GM19463 (cell line): ENCODE measurements at regions not wholly inside any gene's neighbourhood (a gene's known extent, or its start where the extent isn't known, plus 50 kb on each side); places are given as distances from the start of the nearest gene placed in this dataset.
"Not testable (repeated sequence)": the region's sequence is repeated elsewhere in the genome, so short reads cannot be mapped to it uniquely, and the experiment has no call there.

ENCODE experiments used
- ATAC-seq: cut with Tn5 transposase; IDR thresholded peaks from one replicate; pipeline ENCODE4 v1.9.1; 2021; ENCODE audit warnings: mild to moderate bottlenecking, moderate library complexity; ENCODE audit not compliant: unreplicated experiment

DNA sequence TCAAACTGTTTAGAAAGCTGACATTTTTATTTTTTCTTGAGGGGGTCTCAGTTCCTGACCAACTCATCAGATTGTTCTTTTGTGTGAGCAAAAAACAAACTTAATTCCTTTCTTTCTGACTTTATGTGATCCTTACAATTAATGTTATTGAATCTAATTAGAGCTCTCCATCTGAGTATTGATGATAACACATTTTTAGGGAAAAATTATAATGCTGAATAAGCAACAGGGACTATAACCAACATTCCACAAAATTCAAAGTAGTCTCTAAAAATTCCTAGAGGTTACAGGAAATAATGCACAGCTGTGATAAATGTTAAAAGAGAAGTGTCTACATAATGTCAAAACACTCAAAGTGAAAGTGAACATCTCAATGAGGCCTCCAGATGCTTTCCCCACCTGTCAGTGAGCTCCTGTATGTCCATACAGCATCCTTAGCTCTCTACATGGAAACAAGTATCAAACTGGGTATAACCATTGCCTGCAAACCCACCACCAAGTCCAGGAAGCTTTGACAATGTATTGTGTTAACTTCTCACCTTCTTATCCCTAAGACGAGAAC is 786.0 kb upstream of the SLC39A10 start:
- no peak for ATAC-seq

DNA sequence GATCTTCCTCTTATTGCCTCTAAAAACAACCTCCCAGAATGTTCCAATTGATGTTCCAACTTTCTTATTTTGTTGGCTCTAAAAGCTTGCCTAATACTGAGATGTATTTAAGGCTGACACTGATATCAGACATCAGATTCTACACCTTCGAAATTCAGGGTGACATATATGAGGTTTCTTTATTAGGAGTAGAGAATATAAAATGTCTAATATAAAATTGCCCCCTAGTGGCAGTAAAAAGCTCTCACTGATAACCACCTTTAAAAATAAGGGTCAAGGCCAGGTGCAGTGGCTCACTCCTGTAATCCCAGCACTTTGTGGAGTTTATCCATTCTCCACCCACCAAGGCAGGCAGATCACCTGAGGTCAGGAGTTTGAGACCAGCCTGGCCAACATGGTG is 789.7 kb upstream of the SLC39A10 start:
- peak; percentile 61 for ATAC-seq

DNA sequence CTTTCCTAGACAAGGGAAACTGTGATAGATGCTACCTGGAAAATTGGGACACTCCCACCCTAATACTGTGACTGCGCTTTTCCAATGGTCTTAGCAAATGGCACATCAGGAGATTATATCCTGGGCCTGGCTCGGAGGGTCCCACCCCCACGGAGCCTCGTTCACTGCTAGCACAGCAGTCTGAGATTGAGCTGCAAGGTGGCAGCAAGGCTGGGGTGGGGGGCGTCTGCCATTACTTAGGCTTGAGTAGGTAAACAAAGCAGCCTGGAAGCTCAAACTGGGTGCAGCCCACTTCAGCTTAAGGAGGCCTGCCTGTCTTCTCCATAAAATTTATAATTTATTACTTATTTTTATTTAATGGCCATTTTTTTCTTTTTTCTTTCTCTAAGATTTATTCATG is 802.1 kb upstream of the SLC39A10 start:
- ATAC-seq: no peak

DNA sequence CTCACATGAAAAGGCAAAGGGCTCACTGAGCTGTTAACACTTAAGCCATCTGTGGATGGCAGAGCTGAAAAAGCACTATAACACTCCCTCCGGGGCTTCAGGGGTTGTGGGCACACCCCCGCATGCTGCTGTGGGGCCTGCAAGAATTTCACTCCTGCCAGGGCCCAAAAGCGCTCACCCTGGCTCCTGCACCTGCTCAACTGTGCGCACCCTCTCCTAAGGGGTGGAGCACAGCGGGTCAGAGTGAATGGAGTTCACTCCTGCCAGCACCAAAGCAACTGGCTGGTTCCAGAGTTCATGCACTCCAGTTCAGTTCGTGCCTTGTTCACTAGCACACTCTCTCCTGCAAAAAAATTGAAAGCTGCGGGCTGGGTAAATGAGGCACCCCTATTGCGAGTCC is 814.2 kb upstream of the SLC39A10 start:
- ATAC-seq: no peak

DNA sequence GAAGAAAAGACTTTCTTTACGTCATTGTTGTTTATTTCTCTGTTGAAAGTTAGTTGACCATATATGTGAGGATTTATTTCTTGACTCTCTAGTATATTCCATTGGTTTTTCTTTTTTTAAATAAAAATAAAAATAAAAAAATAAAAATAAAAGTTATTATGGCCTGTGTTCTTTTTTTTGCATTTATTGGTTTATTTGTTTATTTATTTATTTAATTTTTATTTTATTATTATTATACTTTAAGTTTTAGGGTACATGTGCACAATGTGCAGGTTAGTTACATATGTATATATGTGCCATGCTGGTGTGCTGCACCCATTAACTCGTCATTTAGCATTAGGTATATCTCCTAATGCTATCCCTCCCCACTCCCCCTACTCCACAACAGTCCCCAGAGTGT is 822.7 kb upstream of the SLC39A10 start:
- not testable (repeated sequence) for ATAC-seq

DNA sequence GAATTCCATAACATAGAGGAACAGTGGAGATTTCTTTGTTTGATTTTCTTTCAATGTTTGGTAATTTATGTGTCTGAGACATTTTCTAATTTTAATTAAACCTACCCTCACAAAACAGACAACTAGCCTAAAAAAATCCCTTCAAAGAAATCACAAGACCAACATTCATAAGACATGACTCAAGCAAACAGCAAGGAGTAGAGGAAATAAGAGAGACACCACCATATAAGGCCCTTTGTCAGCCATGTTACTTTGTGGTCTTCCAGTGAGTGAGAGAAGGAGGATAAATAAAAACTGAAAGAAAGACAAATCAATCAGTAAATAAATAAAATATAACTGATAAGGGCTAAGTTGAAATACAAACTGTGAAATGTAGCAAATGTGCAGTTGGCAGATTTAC is 830.8 kb upstream of the SLC39A10 start:
- no peak for ATAC-seq

DNA sequence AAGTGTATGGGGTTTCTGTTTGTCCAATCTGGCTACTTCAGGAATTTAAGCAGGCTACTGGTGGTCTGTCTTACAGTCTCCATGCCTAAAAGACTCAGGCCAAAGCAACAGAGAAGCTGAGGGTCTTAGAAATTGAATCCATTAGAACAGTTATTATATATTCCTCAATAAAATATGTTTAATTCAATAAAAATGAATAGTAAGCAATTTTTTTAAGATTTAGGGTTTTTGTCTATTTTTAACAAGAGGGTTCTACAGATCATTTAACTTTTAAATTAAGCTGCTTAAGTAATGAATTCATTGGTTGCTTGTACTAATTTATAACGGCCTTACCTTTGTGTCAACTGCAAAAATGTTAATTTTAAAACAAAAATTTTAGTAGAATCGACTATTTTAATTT is 832.6 kb upstream of the SLC39A10 start:
- ATAC-seq: no peak

GRCh38 chr2:194822657-194823056 is 834.4 kb upstream of the SLC39A10 start:
- no peak for ATAC-seq

GRCh38 chr2:194822097-194822496 is 834.9 kb upstream of the SLC39A10 start:
- no peak for ATAC-seq

GRCh38 chr2:194819367-194819766 is 837.7 kb upstream of the SLC39A10 start:
- ATAC-seq: no peak

DNA sequence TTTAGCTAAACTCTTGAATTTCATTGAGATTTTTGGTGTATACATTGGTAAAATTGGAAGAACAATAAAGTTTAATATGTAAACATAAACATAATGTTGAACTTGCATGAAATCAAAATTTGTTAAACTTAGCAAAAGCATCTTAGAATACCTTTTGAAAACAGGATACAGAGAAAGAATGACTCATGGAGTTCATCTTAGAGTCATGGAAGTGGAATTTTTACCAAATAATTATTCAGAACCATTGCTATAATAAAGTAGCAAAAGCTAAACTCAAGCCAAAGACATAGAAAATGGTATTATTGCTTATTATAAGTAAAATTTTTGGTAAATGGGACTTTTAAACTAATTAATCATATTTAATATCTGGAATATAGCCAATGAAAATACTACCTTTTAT is 841.6 kb upstream of the SLC39A10 start:
- no peak for ATAC-seq

GRCh38 chr2:194802589-194802988 is 854.4 kb upstream of the SLC39A10 start:
- ATAC-seq: no peak

DNA sequence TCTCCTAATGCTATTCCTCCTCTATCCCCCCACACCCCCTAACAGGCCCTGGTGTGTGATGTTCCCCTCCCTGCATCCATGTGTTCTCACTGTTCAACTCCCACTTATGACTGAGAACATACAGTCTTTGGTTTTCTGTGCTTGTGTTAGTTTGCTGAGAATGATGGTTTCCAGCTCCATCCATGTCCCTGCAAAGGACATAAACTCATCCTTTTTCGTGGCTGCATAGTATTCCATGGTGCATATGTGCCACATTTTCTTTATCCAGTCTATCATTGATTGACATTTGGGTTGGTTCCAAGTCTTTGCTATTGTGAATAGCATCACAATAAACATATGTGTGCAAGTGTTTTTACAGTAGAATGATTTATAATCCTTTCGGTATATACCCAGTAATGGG is 870.0 kb upstream of the SLC39A10 start:
- not testable (repeated sequence) for ATAC-seq

GRCh38 chr2:194771394-194771793 is 885.6 kb upstream of the SLC39A10 start:
- ATAC-seq: not testable (repeated sequence)

- no peak for ATAC-seq
Observed at GRCh38 chr2:194769030-194769429, 888.0 kb upstream of the SLC39A10 start.

DNA sequence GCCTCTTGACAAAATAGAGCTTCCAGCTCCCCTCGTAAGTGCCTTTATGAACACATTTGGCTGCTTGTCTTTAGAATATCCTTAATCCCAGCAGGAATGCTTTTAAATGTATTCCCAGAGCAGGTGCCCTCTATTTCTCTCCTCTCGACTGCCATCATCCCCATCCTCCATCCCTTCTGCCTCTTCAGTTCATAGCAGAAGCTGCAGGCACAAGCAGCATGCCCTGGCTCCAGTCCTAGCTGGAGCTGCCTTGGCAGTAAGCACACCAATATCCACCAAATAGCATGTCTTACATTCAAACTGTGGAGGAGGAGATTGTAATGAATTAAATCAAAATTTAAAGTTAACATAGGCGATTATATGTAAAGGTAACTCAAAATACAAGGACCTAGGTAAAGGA is 891.3 kb upstream of the SLC39A10 start:
- ATAC-seq: no peak

- ATAC-seq: no peak
Observed at GRCh38 chr2:194750926-194751325, 906.1 kb upstream of the SLC39A10 start.

- ATAC-seq: no peak
Observed at GRCh38 chr2:194745557-194746146, 911.4 kb upstream of the SLC39A10 start.

DNA sequence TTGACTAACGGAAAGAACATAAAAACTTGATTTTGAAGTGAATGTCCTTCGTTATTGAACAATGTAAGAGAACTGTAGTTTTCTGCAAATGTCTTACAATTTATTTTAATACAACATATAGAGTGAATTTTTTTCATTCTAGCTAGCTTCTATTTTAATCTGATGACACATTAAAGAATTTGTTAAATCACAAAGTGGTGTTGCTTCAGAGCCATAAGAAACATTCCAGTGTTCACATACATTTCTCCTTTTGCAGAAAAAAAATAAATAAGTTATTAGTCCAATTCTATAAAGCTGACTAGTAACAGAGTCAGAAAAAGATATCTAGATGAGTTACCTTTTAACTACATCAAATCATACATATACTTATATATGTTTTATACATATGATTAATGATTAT is 914.3 kb upstream of the SLC39A10 start:
- no peak for ATAC-seq

GRCh38 chr2:194739217-194739616 is 917.8 kb upstream of the SLC39A10 start:
- no peak for ATAC-seq

- ATAC-seq: no peak
Observed at GRCh38 chr2:194735837-194736542, 921.0 kb upstream of the SLC39A10 start.

GRCh38 chr2:194730266-194730665 is 926.8 kb upstream of the SLC39A10 start:
- ATAC-seq: no peak

DNA sequence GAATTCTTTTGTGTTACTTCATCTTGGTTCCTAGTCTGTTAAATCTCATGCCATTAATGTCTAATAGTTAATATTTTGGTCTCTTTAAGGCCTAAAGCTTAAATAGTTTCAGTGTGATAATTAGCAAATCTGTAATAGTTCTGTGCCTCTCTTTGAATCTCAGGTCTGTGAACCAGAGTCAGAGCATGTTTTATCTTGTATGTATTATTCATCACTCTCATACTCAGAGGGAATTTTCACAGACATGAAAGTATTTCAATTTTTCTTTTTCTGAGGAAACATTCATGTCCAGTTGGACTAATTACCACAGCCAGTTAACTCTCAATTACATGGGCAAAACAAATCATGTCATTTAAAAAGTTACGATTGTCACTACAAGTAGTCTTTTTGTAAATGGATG is 931.9 kb upstream of the SLC39A10 start:
- ATAC-seq: no peak
